ENCODE measurements at regions not wholly inside any gene's neighbourhood (a gene's known extent, or its start where the extent isn't known, plus 50 kb on each side); places are given as distances from the start of the nearest gene placed in this dataset.
A peak's percentile ranks its signal among the peaks of the same experiment; 100 is the strongest.

DNA sequence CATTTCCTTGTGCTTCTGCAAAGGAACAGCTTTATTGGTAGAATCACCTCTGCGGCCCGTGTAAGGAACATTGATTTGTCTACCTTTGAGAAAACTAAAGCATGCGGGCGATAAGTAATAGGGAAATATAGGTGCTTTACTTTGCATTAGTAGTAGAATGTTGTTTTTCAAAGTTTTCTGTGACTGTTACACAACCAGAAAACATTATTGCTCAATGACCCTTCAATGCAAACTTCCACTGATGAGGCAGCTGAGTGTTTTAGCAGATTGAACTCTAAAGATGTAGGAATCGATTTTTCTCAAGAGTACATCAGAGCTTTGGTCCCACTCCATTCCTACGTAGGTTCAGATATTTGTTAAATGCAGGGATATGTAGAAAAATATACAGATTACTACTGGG is 427.8 kb downstream of the DNAJB9 start:
- DNase-seq, result no peak

DNA sequence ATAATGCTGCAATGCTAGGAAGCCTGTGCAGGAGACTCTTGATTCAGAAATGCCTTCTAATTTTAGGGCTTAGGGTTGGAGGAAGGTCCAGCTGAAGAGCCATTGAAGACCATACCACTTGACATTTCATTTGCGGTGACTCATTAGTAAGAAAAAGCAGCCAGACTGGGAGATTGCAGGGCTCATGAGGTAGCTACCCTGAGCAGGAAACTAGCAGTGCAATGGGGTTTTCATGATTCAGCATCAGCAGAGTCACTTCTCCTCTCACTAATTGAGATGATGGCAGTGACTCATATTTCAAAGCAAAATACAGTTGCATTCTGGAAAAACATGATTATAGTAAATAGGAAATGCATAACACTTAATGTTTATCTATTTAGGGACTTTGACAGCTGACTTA is 434.1 kb downstream of the DNAJB9 start:
- DNase-seq, result peak; percentile 13

DNA sequence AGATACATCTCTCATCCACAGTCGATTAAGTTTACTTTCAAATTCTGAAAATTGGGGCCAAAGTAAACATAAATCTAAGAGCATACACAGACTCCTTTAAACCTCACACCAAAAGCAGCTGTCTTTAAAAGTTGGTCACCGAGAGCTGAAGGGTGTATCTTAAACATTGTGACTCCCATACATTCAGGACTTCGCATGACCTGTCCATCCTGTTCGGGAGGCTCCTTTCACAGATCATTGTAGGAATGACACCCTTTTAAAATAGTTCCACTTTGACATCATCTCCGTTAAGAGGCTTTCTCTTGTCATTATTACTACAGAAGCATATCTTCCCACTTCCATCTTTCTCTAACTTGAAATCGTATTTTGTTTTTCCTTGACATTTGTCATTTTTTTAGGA is 440.0 kb downstream of the DNAJB9 start:
- DNase-seq, result no peak

DNA sequence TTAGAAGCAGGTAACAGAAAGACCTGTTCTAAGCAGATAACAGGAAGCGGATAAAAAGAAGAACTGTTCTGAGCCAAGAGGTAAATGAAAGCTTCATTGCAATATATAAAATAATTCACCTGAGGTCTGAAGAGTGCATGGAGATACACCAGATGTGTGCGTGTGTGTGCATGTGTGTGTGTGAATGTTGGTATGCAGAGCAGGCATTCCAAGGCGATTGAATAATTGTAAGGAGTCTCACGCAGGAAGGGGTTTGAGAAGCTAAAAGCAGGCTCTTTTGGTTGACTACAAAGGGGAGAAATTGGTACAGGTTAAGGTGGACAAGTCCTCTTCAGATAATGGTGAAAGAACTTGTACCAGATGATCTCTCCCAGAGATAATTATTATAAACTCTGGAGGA is 450.6 kb downstream of the DNAJB9 start:
- DNase-seq, result no peak

DNA sequence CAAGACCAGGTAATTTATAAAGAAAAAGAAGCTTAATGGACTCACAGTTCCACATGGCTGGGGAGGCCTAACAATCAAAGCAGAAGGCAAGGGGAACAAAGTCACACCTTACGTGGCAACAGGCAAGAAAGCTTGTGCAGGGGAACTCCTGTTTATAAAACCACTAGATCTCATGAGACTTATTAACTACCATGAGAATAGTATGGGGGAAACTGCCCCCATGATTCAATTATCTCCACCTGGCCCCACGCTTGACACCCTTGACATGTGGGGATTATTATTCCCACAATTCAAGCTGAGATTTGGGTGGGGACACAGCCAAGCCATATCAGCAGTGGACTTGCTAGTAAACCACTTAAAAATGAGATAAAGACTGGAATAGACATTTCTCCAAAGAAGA is 451.7 kb downstream of the DNAJB9 start:
- DNase-seq, result no peak

DNA sequence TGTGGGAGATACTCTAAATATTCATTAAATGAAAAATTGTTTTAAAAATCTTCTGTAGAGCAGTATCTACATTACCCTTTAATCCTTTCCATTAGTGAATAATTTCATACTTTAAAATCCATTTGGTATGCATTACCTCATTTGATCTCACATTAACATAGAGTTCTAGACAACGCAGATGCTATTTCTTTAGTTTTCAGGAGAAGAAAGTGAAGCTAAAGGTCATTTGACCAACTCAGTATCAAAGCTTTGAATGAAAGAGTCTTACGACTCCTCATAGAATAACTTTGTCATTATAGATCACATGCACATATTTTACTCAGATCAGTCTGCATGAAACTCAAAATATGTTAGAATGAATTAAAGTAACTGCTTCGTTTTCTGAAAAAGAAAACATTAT is 460.2 kb downstream of the DNAJB9 start:
- no peak for DNase-seq

DNA sequence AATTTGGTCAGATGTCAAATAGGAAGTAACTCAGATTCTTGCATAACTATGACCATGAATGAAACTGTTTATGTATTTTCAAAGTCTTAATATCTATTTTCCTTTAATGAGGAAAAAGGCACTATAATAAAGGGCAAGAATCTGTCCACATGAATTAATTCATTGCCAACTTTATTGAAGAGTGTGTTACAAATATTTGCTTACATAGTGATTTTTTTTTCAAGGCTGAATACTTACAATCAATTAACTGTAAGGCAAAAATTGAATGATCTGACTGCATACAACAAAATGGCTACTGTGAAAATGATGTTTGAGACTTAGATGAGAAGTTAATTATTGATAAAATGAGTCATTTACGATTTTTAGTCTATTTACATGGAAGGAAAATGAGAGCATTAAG is 475.0 kb downstream of the DNAJB9 start:
- no peak for DNase-seq

DNA sequence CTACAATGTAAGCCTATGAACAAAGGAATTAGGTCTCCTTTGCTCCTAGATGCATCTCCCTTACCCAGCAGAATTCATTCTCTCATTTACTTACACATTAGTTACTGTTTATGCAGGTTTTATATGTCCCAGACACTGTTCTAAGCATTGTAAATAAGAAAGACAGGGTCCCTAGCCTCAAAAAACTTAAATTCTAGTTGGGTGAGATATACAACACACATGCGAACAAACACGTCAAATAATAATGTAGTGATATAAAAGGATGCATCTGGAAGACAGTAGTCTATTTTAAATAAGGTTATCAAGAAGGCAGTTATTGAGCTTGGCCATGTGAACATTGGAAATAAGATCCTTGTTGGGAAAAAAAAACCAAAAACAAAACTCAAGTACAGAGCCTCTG is 479.7 kb downstream of the DNAJB9 start:
- no peak for DNase-seq

DNA sequence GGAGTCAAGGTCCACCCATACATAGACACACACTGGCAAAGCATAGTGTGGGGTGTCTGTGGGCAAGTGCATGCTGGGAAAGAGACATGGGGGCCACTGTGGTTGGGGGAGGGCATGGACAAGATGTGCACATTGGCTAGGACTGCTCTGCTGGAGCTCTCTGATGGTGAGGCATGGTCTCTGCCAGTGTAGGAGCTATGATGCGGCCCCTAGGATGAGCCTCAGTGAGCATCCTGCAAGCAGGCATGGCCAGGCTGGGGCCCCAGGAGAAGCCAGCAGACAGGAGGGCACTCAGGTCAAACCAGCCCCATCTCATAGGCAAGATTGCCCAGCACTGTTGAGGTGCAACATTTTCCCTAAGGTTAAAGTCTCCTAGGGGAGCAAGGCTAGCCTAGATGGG is 489.4 kb downstream of the DNAJB9 start:
- no peak for DNase-seq

DNA sequence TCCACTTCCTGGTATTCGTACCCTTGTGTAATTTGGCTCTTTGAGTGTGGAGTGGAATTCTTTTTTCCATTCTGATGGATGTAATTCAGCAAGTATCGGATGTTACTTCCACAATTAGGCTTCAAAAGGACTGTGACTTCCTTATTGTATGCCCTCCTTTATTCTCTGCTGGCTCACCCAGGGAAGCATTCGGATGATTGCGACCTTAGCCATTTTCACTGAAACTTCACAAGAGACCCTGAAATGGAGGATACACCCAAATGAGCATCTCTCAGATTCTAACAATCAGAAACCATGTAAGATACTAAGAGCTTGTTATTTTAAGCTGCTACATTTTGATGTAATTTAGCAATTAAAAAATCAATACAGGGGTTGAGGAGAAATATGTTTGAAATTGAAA is 493.1 kb downstream of the DNAJB9 start:
- DNase-seq, result no peak

DNA sequence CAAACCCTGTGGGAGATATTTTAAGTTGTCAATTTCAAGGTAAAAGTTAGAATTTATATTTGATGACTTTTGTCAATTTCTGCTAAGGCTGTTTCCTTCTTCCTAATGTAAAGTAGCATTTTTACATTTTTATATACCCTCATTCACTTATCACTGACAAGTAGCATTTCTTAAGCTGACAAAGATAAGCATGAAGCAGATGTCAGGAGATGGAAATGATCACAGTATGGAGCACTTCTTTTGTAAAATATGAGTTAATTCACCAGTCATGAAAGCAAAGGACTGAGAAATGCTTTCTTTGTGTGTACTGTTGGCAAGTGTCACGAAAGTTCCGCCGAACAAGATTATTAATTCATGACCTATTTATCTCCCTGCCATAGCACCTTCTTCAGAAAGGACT is 503.9 kb downstream of the DNAJB9 start:
- DNase-seq, result no peak

DNA sequence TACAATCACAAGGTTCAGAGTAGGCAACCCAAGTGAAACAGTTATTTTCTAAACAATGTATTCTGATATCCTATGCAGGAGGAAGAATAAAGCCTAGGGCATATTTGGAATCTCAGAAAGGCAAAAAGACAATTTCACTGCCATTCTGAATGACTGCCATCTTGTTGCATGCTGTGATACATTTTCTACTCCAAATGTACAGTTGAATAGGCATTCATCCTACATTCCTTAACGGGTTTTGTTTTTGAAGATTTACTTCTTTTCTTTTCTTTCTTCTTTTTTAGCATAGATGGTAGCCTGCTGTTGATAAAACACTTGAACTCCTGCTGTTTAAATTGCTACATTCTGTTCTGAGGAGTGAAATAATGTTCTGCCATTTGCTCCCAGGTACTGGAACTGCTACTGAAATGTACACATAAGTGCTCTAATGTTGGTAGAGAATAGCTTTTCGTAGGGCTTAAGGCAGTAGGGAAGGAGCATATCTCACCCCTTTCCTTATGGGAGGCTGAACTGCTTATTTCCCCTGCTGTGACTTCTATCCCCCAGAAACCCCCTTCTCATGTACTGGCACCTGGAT is 506.8 kb downstream of the DNAJB9 start:
- no peak for DNase-seq

DNA sequence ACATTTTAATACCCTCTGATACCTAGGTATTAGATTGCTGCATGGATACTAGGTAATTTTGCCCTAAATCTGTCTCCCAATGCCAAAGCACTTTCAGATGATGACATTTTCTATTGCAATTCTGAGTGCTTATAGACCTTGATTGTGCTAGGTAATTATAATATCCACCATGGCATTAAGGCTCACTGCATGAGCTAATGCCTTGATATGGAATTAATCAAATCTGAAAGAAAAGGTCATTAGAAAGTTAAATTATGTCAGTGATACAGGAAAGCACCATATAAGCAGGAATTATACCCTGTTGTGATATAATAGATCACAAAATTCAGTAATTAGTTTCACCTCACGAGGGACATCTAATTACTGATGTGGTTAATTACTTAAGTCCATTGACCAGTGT is 521.4 kb downstream of the DNAJB9 start:
- no peak for DNase-seq

DNA sequence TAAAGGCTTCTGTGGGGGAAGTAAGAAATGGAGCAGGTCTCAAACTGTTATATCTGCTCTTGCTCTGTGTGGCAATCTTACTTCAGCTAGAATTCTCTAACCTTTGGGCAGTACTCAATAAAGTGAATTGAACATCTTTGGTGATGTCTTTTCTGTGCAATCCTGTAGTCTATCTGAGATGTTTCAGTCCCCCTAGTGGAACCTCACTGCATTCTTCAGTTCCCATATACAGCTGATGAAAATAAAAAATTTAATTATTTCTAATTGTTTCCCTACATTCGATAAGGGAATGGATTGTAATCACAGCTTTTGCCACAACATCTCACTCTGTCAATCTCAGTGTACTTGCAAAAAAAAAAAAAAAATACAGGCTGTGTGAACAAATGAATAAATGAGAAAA is 522.6 kb downstream of the DNAJB9 start:
- DNase-seq, result no peak

DNA sequence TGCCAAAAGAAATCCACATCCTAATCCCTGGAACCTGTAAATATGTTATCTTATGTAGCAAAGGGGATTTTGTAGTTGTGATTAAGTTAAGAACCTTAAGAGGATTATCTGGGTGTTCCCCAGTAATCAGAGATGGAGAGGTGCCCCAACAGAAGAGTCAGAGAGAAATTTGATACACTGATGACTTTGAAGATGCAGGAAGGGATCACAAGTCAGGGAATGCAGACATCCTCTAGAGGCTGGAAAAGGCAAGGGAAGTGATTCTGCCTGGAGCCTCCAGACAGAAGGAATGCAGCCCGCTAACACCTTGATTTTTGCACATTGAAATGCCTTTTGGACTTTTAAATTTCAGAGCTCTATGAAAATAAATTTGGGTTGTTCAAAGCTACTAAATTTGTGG is 531.7 kb downstream of the DNAJB9 start:
- DNase-seq, result no peak

DNA sequence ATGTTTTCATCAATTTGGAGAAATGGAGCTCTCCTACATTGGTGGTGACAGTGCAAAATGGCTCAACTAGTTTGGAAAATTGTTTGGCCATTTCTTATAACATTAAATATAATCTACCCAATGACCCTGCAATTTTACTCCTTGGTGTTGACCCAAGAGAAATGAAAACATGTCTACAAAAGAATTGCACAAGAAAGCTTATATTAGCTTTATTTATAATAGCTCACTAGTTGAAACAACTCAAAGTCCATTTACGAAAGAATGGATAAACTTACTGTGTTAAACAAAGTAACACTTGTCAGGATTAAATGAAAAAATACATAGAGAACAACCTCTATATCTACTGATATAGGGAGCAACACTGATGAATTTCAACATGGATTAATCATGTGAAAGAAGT is 539.9 kb downstream of the DNAJB9 start:
- DNase-seq, result no peak

DNA sequence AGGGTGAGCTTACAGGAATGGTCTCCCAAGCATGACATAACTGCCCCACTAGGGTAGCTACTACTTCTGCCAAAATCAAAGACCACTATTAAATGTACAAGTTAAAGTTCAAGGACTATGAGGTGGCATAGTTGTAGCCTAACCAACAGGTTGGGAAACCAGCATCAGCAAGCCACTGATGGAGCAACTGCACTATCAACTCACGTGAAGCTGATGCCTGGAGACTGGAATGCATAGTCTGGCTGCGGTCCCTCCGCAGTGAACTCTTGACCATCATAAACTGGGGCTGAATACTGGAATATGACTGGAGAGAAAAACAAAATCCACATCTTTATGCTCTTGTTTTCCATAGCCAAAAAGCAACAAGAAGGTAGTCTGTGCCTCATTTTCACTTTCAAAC is 541.4 kb downstream of the DNAJB9 start:
- DNase-seq, result no peak

DNA sequence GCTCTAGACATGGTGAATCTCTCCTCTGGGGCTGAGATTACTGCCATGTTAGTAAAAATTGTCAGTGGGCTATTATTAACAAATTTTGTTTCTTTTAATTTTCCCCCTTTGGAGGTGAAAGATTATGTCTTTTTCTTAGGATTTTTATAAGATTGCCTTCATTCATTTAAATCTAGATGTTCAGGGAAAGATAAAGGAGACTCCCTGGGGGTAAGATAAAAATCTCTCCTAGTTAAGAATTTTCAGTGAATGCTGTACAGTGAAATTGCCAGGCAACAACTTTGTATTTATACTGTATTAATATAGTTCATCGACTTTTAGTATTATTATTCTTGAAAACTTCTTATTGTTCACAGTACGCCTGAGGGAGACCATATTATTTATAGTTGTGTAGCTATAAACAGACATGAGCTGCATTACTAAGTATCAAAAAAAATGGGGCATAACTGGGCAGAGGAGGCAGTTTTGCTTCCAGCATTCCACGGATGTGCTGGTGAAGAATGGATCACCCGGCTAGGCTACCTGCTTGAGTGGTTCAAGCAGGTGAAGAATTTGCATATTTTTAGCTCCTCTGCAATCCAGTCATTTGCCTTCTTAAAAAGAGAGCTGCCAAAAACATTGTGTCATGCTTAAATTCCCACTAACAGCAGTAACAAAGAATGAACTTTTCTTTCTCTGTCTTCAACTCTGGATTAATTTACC is 552.1 kb downstream of the DNAJB9 start:
- no peak for DNase-seq

DNA sequence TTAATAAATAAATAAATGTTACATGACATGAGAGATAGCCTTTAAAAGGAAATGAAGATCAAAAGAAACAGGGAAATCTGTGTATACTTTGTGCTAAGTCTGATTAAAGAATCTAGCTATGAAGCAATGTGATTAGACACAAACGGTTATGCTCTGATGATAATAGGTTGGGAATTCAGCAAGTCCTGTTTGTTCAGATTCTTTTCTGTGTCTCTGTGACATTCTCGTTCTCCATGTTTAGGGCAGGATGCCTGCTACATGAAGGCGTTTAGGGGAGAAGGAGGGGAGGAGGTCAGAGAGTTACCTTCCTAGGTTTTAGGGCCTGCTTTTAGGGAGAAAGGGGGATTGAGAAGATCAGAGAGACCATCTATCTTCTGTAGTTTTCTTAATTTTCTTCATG is 555.3 kb downstream of the DNAJB9 start:
- DNase-seq, result no peak

DNA sequence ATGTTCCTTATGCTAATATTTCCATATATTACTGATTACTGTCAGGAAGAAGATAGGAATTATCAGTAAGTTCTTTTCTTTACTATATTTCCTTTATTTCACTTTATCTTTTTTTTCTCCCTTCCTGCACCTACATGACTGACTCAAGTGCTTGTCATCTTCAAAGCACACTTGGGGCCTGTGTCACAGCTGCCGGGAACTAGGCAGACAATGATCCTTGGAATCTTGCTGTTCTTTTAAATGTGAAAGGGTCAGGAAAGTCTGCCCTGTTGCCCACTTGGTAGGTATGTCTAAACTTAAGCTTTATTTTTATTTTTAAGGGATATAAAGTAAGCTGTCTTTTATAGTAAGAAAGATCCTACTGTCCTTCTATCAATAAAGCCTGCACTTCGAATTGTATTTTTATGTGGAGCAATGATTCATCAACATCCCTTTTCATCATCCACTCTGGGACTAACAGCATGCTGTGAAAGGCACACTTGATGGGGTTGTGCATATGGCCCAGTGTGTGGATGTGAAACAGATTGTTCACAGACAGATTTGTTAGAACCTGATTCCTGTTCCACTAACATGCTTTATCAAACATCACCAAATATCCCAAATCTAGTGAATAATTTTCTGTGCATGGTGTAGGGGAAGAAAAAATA is 556.9 kb downstream of the DNAJB9 start:
- peak; percentile 35 for DNase-seq

DNA sequence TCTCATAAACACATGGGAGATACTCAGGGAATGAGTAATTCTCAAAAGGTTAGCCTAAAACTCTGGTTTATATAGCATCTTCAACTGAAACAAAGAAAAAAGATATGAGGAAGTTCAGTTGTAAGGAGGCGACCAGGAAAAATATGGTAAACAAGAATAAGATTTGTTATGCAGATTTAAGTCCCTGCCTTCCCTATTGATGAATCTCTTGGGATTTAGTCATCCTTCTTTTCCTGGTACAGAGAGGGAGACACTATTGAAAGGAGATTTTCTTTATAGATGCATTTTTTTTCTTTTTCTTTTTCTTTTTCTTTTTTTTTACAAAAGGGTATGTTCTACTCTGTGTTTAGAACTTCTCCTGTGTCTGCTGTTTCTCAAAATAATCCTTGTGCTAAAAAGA is 557.5 kb downstream of the DNAJB9 start:
- DNase-seq, result no peak

DNA sequence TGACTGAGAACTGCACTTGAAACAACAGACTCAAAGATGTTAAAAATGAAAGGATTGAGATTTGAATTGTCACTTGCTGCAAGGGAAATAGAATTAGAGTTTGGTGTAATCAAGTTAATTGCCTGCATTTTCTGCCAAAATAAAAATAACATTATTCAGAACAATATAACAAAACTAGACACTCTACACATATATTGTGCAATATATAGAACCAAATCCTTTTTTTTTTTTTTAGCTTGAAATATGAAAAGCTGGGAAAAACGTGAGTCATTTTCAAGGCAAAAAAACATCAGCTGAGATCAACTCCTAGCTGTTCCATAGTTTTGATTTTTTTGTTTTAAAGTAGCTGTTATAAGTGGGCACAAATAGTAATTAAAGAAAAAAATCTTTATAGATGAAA is 561.5 kb downstream of the DNAJB9 start:
- no peak for DNase-seq

DNA sequence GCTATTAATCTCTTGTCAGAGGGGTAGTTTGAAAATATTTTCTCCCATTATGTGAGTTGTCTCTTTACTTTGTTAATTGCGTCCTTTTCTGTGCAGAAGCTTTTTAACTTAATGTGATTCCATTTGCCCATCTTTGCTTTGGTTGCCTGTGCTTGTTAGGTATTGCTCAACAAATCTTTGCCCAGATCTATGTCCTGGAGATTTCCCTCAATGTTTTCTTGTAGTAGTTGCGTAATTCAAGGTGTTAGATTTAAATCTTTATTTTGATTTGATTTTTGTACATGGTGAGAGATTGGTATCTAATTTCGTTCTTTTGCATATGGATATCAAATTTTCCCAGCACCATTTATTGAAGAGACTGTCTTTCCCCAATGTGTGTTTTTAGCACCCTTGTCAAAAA is 567.2 kb downstream of the DNAJB9 start:
- no peak for DNase-seq

DNA sequence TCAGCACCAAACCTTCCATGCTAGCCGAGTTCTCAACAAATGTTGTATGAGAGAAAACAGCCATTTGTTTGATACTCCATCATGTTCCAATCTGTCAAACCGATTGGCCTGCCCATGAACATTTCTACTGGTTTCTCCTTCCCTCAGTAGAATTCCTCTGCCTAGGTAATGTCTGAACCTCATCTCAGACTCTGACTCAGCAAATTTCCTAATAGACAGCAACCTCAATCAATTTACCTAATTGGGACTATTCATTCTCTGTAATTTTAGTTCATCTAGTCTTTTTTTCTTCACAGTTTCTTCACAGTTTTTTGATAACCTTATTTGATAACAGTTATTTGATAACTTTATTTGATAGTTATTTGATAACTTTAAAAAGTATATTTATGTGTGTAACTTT is 585.1 kb downstream of the DNAJB9 start:
- DNase-seq, result no peak

DNA sequence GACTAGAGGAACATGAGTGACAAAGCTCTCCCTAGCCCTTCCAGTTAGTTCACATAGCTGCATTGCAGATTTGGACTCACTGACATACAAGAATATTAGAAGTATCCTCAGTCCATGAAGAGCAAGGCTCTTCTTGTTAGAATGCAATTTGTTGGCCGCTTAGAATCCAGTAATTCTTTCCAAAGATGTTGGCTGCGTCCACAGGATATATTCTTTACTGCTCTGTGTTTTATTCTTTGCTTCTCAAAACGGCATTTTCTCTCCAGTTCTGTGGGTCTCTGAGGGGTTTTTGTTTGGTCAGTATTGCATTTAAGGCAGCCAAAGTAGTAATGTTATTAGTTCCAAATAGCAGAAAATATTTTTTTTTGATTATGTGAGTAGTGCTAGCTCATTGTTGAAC is 588.6 kb downstream of the DNAJB9 start:
- no peak for DNase-seq
